ENCODE measurements at regions not wholly inside any gene's neighbourhood (a gene's known extent, or its start where the extent isn't known, plus 50 kb on each side); places are given as distances from the start of the nearest gene placed in this dataset.

DNA sequence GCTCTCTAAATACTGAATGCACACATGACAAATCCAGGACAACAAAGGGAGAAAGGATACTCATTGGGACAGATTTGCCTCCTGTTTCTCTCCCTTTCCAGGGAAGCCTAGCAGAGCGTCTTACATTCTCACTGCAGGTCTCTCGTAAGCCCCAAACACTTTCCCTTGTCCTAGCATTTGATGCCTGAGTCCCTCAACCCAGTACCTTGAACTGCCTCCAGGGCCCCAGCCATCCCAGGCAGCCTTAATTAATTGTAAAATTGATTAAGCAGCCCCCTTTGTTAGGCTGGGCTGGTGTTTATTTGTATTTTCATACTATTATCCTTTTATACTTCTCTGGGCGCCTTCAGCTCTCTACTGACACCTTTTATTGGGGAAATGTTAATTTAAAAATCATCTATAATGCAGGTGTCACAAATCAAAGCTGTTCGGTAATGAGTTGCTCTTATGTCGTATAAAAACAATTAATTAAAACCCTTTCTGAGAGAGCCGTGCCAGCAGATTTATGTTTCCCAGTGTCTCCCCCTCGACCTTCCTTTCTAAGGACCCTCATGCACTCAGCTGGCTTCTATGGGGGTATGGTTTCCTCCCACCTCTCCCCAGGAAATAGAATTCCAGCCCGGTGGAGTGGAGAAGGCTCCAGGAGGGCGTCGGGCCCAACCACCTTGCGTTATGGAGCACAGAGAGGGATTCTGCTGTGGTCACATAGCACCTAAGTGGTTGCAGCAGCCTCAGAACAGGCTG is 243.8 kb downstream of the RPS24 start:
- DNase-seq, result no peak

DNA sequence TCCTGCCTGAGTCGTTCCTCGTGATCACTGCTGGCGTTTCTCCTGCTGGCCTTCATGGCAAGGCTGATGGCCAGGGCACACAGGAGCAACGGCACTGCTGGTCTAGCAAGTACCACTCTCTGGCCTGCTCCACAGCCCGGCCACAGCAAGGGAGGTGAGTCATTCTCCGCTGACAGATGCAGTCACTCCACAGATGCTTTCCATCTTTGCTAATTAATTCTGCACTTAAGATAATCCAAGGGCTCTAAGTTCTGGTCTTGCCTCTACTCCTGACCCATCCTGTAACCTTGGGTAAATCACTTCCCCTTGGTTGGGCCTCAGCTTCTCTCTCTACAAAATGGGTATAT is 244.4 kb downstream of the RPS24 start:
- no peak for DNase-seq

DNA sequence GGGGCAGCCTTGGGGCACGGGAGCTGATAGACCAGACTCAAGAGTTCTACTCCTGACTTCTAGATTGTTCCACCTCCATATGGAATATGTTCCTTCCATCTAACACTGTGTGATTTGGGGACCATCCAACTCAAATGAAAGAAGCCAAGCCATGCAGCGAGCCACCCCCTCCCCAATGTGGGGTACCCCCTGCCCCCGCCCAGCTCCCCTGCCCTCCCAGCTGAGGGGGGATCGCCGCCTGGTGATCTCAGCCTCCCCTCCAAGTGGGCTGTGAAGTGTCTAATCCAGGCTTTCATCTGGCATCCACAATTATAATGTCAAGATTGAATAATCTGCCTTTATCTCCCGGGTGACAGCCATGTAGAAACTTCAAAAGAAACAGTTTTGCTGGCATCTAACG is 246.1 kb downstream of the RPS24 start:
- DNase-seq, result no peak

DNA sequence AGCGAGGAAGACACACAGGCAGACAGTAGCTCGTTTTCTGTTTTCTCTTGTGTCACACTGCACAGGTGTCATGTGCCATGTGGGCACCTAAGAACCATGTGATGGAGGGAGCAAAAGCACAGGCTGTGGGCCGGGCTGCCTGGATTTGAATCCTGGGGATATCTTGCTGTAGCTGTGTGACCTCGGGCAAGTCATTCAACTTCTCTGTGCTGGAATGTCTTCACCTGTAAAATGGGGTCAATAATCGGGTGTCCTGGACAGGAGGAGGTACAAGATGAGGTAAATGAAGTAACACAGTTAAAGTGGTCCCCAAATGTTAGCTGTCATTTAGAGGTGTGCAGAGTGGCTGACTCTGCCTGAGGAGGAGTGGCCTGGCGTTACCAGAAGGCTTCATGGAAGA is 246.9 kb downstream of the RPS24 start:
- DNase-seq, result no peak

DNA sequence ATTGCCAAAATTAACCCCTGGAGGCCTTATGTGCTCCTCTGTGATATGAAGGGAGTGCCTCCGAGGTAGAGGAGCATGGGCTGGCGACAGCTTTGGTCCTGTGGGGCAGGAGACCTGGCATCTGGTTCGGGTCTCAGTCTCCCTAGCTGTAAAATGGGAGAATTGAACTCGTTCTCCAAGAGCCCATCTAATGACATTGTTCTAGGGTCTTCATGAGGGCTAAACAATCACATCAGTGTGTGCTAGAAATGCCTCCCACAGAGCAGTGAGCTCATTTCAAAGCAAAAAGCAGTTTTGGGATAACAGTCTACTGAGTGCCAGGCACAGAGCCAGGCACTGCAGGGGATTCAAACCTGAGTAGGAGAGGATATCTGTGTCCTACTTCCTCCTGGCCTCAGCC is 248.0 kb downstream of the RPS24 start:
- DNase-seq, result no peak

DNA sequence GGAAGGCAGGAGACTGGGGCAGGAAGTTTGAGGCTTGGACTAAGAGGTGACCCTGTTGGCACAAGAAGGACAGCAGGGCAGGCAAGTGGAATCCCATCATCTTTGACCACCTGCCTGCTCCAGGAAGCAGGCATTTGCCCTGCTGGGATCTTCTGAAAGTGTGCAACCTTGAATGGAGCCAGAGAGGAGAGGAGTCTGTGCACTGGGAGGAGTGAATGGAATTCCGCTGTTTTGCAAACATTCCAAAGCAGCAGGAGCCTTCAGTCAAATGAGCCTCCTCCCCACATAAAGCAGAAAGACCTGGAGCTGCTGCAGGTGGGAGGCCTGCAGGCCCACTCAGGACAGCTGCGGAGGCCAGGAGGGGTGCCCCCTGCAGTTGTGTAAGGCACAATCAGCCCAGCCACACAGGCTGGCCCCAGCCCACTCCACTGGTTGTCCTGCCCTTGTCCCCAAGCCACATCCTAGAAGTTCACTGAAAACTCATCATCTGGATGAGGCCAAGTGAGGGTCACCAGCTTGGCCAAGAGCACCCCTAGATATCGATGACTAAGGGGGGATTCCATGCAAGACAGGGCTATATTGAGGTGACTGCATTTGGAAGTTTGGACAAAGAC is 249.5 kb downstream of the RPS24 start:
- DNase-seq, result no peak

GRCh38 chr10:78284381-78284780 is 250.7 kb downstream of the RPS24 start:
- no peak for DNase-seq

- no peak for DNase-seq
These were observed 251.6 kb downstream of the RPS24 start for GRCh38 chr10:78285226-78285625.

- no peak for DNase-seq
These were observed 252.5 kb downstream of the RPS24 start for GRCh38 chr10:78286186-78286585.

DNA sequence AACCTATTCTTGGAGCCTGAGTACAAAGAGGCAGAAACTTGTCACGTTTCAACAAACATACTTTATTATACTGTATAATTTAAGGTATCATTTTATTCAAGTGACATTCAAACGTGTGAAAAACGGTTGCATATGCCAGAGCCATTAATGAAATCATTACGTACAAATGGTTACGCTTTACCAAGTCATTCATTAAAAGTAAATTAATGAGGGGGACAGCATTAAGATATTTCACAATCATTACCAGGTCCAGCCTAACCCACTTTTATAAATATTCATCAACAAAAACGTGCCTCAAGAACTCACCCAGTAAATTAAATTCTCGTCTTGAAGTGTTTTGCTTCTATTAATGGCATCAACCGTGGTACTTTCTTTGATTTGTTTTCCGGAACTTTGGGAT is 253.0 kb downstream of the RPS24 start:
- DNase-seq, result no peak

GRCh38 chr10:78287618-78288017 is 254.0 kb downstream of the RPS24 start:
- no peak for DNase-seq

DNA sequence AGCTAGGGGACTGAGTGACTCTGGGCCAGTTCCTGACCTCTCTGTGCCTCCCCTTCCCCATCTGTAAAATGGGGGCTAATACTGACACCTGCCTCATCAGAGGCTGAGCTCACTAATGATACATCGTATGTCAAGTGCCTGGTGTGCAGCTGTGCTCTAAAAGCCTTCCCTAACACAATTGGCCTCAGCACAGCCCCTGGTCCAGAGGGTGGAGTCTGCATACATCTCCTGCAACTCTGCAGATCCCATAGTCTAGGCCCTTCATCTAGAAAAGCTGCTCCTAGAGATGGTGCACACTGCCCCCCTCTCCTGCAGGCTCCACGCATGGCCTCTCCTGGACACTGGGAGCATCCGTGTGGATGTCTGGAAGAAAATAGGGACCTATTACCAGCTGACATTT is 255.0 kb downstream of the RPS24 start:
- DNase-seq, result no peak

DNA sequence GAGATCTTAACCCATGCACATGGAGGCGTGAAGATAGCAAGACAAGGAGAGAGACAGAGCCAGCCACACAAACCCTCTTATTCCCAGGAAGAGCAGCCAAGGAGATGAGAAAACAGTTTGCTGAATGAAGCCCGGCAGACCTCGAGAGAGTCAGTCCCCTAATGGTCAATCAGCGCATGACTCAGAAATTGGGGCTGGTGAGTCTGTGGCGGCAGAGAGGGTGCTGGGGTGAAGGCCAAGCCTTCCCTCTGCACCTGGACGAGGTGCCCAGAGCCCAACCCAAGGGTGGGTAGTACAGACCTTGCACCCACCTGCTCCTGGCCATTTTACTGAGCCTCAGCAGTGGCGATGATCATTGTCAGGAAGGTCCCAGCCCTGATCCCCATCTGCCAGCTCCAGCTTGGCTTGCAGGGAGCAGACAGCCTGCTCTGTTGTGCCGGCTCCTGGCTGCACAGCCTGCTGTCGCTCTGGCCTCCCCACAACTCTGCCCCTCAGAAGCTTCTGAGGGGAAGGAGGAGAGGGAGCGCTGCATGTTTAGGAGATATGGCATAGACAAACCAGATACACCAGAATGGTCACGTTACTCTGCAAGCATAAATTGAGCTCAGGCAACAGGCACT is 256.6 kb downstream of the RPS24 start:
- DNase-seq, result no peak

- no peak for DNase-seq
These were observed 258.1 kb downstream of the RPS24 start for GRCh38 chr10:78291722-78292121.

- DNase-seq, result no peak
These were observed 258.8 kb downstream of the RPS24 start for GRCh38 chr10:78292250-78292981.

DNA sequence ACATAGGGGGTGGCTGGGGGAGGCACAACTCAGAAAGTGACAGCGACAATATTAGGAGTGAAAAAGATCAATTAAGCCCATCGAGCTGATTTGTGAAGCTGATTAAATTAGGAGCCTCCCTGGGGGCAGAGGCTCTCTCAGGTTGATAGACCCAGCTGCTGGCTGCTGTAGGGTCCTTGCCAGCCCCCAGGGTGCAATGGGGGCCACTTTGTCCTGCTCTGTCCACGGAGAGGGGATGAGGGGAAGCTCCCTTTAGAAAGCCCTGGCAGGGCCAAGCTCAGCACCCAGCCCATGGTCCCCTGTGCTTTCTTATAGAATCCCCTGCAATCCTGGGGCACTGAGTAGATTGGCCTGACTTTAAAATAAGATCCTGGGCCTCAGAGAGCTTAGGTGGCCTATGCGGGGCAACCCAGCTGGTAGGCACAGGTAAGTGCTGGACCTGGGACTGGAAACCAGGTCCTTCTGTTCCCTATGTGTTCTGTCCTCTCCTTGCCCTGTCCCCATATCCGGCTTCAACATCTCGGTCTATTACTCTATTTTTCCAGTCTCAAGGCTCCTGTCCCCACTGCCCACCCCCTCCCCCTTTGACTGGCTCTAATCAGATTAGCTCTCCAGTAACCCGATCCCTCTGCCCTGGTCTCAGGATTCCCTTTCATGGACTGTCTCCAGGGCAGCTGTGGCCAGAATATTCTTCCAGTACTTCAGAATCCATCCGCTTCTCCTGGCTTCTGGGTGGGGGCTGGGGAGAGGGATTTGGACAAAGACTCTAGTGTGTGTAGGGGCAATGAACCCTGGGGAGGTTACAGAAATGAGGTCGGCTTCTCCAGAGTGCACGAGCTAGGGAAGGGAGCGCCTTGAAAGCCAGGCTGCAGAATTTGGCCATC is 259.6 kb downstream of the RPS24 start:
- DNase-seq, result no peak

GRCh38 chr10:78295242-78295641 is 261.6 kb downstream of the RPS24 start:
- no peak for DNase-seq

- no peak for DNase-seq
These were observed 263.1 kb downstream of the RPS24 start for GRCh38 chr10:78296785-78297184.

GRCh38 chr10:78297997-78298396 is 264.3 kb downstream of the RPS24 start:
- DNase-seq, result no peak

- no peak for DNase-seq
These were observed 265.2 kb downstream of the RPS24 start for GRCh38 chr10:78298835-78299234.

GRCh38 chr10:78299851-78300468 is 266.3 kb downstream of the RPS24 start:
- no peak for DNase-seq

DNA sequence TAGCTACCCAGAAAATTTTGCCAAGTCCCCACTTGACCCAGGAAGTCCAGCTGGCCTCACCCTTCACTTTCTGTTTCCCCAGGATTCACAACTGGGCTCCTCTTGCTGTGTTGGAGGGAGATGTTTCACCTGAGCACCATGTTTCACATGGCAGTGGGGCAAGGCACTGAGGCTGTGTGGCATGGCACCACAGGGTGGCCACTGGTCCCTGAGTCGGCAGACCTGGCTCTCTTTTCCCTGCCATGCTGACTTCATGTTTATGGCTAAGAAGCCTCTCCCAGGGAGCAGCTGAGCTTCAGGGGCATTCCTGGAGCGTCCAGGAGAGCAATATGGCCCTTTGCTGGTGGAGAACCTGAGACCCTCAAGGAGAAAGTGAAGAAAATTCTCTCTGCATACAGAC is 266.9 kb downstream of the RPS24 start:
- DNase-seq, result no peak
